Epidermal melanocyte (primary cell): ENCODE measurements at regions not wholly inside any gene's neighbourhood (a gene's known extent, or its start where the extent isn't known, plus 50 kb on each side); places are given as distances from the start of the nearest gene placed in this dataset.

ENCODE experiments used
- DNase-seq: peaks from one replicate; pipeline ENCODE4 v3.0.0; 2011; ENCODE audit warnings: low spot score; ENCODE audit not compliant: insufficient read length

- peak; percentile 50 for DNase-seq
Observed at GRCh38 chr10:3723766-3724165, 61.2 kb downstream of the KLF6 start.

DNA sequence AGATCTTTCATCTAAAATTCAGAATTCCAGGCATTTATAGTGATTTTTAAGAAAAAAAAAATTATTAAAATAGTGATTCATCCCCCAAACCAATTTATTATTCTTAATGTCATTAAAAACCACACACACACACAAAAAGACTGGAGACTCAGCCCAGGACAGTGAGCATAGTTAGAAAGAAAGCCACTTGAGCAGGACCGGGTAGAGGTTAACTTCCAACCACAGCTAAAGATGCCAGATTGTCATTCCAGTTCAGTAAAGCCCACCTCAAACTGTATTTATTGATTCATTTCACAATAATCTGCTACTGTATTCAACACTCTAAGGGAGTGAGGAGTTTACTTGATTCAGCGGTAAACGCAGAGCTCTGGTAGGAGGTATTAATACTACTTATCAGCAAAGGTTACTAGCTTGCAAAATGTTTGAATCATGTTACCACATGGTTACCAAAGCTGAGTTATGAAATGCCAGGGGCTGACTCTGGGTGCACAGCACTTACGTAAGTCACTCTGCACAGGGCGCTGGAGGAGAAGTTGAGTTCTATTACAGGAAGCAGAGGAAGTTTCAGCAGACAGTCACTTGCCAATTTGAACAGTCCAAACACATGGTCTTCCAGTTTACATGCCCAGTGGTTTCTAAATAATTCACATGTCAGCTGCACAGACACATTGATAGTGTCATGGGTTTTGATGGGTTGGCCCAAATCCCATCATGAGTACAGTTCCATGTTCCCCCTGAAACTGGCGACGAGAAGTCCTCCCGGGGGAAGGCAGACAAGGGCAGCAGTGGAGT lies 64.6 kb downstream of the KLF6 start:
- DNase-seq, result no peak

DNA sequence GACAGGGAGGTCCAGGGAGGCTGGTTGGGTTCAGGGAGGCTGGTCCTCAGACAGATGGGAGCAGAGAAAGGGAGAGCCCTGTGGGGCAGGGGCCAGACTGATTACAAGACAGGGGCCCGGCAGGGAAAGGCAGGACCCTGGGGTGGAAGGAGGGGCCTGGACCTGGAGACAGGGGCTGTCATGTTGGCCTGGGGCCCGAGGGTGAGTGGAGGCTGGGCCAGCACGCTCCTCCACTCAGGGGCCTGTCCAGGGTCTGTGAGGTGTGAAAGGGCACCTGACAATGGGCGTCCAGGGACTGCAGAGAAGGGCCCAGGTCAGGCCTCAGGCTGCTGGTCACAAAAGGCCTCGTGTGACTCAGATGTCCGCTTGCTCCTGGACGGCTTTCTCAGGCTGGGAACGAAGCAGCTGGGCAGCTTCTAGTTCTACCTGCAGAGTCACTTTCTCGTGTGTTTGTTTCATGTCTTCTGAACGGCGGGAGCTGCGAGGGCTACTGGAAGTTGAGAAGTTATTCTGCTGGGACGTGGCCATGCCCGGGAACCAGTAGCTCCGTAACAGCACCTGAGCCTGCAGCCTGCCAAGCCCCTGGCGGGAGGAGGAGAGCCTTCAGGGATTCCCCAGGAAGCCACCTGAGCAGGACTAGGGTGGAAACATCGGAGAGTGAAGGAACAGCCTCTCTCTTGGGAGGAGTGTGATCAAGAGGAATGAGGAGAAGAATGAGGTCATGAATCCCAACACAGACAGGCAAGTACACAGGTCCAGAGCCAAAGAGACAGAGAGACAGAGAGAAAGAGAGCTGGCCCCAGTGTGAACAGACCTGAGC lies 65.8 kb downstream of the KLF6 start:
- no peak for DNase-seq

DNA sequence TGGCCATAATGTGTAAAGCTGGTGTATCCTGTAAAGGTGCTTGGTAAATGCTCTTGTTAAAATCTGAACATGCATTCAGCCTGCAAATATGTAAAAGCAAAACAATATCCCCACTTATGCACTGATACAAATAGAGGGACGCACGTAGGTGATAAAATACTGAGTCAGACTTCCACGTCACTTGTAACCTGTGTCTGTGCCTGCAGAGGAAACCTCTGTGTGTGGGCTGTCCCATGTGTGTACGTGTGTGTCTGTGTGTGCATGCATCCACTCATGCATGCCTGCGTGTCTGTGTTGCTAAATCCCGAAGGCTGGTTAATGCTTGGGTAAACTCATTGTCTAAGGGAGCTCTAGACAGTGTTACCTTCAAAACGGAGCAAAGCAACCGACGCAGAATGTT lies 68.9 kb downstream of the KLF6 start:
- DNase-seq, result no peak

DNA sequence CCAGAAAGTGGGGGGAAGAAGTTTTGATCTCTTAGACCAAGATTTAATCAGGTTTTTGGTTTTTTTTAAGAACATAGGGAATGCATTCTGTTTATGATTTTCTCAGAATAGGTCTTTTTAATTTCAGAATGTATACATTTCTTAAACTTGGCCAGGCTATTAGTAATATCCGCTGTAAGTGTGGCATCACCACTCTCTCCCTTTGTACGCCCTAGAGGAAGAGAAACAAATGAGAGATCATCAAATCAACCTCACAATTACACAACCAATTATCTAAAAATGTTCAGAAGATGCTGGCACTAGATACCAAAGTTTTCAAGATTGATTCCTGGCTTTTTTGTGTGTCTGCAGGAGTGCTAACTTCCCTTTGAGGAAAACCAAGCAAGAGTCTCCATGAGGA lies 70.0 kb downstream of the KLF6 start:
- no peak for DNase-seq

- no peak for DNase-seq
Observed at GRCh38 chr10:3714531-3714930, 70.5 kb downstream of the KLF6 start.

DNA sequence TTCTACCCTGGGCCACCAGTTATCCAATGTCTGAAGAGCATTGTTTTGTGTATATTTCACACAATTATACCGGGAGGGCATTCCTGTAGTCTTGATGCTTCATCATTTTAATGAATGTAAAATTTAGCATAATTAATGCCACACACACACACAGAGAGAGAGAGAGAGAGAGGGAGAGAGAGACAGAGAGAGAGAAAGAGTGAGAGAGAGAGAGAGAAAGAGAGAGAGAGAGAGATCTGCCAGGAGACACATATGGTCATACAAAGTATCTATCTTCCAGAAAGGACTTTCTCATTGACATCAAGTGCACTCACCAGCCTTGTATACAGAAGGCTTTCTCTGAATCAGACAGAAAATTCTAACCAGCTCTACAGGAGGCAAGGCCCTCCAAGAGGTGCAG lies 72.3 kb downstream of the KLF6 start:
- DNase-seq, result no peak

GRCh38 chr10:3711918-3712317 lies 73.1 kb downstream of the KLF6 start:
- no peak for DNase-seq

DNA sequence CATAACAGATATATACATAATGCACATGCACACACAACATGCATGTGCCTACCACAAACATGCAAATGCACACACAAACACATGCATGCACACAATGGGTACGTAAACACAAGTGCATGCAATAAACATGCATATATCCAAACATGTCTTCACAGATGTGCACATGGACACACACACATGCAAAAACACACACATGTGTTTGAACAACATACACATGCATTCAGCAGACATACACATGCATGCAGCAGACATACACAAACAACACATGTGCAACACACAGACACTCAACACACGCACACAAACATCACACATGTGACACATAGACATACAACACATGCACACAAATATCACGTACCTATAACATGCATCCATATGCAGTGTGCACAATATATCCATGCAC lies 74.2 kb downstream of the KLF6 start:
- no peak for DNase-seq

GRCh38 chr10:3709456-3710060 lies 75.5 kb downstream of the KLF6 start:
- no peak for DNase-seq

DNA sequence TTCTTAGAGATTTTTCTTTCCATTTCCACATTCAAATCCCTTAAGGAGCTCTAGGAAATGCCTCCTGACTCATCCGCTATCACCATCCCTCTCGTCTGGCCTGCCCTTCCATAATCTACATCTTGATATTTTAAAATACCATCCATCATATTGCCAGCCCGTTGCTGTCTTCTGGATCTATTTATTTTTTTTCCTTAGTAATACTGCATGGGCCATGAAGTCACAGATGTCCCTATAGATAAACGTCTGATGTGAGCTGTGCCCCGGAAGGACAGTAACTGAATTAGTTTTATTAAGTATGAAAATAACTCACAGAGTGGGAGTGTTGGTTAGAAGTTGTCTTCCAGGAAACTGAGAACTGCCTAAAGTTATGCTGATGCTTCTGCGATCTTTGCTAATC lies 76.2 kb downstream of the KLF6 start:
- no peak for DNase-seq

GRCh38 chr10:3704565-3705325 lies 80.3 kb downstream of the KLF6 start:
- DNase-seq, result no peak

GRCh38 chr10:3702569-3702968 lies 82.4 kb downstream of the KLF6 start:
- DNase-seq, result no peak

DNA sequence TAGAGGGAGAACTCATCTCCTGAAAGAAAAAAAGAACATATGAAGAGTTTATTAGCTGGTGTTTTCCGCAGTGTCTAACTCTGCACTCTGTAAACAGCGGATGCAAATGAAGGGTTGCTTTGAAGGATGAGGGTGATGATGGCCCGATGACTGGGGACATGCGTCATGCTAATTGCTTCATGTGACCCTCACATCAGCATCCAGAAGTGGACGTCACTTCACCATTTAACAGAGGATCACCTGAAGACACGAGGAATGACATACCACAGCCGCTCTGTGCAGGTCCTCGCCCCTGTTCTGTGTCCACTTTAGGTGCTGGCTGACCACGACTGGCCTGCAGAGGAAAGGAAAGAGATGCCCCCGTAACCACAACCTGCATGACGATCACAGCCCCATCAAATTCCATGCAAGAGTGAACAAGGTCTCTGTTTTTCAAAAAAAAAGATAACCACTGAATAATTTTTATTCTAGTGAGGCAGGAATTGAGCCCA lies 82.9 kb downstream of the KLF6 start:
- no peak for DNase-seq

DNA sequence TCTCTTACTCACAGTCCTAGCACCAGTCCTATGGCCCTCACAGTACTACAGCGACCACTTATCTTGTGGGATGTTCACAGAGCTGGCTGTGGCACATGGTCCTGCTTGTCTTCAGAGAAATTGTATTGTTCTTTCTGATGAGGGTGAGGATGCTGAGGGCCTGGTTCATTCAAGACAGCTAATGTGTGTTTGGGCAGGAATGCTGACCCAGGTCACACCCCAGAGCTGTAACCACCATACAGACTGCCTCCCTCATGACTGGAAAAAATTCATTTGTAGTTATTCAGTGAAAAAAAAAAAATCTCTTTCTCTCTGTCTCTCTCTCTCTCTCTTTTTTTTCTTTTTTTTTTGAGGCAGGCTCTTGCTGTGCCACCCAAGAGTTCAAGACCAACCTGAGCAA lies 83.5 kb downstream of the KLF6 start:
- DNase-seq, result no peak

GRCh38 chr10:3700531-3701076 lies 84.4 kb downstream of the KLF6 start:
- DNase-seq, result no peak

GRCh38 chr10:3699916-3700315 lies 85.1 kb downstream of the KLF6 start:
- no peak for DNase-seq

GRCh38 chr10:3698312-3698711 lies 86.7 kb downstream of the KLF6 start:
- DNase-seq, result no peak

GRCh38 chr10:3693698-3694080 lies 91.3 kb downstream of the KLF6 start:
- DNase-seq, result no peak

- no peak for DNase-seq
Observed at GRCh38 chr10:3693022-3693697, 91.8 kb downstream of the KLF6 start.
